Epithelial cell of proximal tubule (primary cell): ENCODE measurements at regions not wholly inside any gene's neighbourhood (a gene's known extent, or its start where the extent isn't known, plus 50 kb on each side); places are given as distances from the start of the nearest gene placed in this dataset.

Experiments
- DNase-seq: peaks from one replicate; pipeline ENCODE4 v3.0.0-alpha.2; 2011; ENCODE audit warnings: low read depth
- H3K4me3 ChIP-seq: 2 replicates; pipeline ENCODE4 v1.5.1; 2011; ENCODE audit warnings: low read depth, mild to moderate bottlenecking, low read length
- TF ChIP-seq, protein P1 (sequence below): conservative IDR thresholded peaks from 2 replicates; pipeline ENCODE4 v1.5.1; 2012; ENCODE audit warnings: low read depth, mild to moderate bottlenecking, low read length

DNA sequence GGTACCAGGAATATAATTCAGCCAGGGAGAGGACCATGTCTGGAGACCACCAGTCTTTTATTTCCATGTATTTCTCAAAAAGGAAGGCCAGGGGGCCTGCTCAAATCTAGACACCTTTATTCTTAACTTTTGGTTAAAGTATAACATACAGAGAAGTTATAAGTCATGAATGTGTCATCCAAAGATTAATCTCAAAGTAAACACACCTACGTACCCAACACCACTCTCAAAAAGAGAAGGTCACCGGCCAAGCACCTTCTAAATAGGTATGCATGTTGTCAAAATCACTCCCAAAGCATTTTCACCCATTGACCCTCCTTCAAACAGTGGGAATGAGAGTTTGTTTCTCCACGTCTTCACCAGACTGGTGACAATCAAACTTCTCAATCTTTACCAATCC is 60.0 kb upstream of the FZD10 start:
- TF ChIP-seq, protein P1, sequence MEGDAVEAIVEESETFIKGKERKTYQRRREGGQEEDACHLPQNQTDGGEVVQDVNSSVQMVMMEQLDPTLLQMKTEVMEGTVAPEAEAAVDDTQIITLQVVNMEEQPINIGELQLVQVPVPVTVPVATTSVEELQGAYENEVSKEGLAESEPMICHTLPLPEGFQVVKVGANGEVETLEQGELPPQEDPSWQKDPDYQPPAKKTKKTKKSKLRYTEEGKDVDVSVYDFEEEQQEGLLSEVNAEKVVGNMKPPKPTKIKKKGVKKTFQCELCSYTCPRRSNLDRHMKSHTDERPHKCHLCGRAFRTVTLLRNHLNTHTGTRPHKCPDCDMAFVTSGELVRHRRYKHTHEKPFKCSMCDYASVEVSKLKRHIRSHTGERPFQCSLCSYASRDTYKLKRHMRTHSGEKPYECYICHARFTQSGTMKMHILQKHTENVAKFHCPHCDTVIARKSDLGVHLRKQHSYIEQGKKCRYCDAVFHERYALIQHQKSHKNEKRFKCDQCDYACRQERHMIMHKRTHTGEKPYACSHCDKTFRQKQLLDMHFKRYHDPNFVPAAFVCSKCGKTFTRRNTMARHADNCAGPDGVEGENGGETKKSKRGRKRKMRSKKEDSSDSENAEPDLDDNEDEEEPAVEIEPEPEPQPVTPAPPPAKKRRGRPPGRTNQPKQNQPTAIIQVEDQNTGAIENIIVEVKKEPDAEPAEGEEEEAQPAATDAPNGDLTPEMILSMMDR: no peak
- no peak overlapping the region for H3K4me3 ChIP-seq

DNA sequence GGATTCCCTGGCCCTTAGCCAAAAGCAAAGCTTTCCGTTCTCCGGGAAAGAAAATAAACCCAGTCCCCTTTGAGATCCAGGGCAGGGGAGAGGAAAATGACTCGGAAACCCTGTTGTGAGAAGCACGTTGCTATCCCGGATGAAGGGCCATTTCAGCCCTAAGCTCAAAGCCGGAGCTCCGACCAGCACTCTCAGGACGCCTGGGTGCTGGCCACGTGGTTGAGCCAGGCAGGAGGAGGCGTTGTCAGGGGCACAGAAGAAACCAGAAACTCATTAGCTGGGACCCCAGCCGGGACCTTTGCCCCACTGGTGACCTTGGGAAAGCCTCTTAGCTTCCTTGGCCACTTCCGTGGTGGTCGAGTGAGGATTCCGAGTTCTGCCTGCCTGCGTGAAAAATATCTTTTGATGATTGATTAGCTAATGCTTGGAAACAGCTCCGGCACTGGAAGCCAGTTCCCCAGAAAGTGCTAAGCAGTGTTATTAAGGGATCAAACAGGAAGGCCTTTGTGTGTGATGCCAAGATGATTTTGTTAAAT is 57.6 kb upstream of the FZD10 start:
- no peak for DNase-seq
- TF ChIP-seq, protein P1: no peak
- no peak overlapping the region for H3K4me3 ChIP-seq

More for the DNA sequence above, 60.0 kb upstream of the FZD10 start:
- DNase-seq: no peak

DNA sequence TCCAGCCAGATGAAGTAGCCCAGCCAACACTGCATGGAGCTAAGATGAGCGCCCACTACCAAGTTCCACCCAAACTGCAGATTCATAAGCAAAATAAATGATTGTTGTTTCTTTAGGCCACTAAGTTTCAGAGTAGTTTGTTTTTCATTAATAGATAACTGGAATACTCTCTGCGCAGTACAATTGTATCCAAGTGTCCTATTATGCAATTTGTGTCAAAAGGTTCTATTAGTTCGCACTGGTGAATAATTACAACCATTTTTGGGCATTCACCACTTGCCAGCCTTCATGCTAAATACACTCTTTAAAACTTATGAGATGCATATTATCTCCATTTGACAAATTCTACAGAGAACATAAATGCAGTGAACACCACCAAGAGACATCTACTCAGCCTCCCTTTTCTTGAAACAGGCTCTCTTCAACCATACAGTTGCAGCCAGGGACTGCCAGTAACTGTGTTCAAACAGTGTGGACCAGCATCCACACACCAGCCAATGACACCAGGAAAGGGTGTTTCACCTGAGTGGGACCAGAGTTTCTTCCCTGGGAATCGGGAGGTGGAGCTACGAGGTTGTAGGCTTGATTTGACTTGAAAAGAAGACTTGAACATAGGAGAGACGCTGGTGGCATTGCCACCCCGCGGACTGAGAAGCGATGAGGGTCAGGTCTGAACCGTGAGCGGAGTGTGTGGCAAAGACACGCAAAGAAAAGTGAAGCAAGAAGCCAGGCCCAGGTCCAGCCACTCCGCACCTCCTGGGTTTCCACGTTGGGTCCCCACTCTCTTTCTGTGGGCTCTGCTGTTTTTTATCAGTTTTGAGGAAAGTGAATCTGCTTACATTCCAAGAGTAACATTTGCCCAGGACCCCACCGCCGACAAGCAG is 53.0 kb upstream of the FZD10 start:
- no peak for DNase-seq
- H3K4me3 ChIP-seq: no peak overlapping the region
- TF ChIP-seq, protein P1: no peak

DNA sequence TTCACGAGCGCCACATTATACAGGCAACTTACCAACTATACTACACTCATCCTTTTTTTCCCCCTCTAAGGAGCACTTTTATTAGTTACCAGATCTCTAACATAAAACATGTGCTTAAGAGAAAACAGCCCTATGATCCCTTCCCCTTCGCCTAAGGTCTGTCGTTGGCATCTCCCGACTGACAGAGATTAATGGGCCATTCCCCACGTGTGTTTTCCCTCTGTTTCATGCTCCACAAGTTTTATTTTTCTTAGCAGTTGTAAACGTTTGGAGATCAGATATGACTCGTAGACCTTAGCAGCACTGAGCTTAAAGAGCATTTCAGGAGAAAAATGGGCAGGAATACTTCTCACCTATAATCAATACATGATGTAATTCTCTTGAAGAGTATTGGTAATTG is 51.4 kb upstream of the FZD10 start:
- TF ChIP-seq, protein P1: no peak
- no peak for DNase-seq

DNA sequence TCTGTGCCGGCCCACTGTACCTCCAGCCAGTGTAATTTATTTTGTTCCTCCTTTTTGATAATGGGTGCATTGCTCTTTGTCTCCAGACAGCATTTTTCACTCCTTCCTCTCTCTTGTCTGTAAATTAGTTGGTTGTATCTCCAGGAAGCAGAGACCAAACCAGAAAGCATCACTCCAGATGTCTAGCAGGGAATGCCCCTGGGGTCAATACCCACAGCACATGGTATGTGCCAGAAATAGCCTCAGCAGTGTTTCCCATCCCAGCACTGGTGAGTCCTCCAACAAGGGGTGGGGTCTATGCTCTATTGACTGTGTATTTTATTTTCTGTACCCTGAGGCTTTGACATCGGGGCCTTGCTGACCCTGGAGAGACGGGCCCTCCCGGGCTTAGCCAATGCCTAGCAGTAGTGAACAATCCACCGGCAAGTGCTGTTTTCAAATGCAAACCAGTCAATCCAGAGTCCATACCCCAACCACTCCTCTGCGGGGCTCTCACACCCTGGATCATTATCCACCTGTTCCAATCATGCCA is 50.2 kb upstream of the FZD10 start:
- H3K4me3 ChIP-seq: no peak overlapping the region
- TF ChIP-seq, protein P1: no peak
- no peak for DNase-seq

More for the DNA sequence above, 51.4 kb upstream of the FZD10 start:
- H3K4me3 ChIP-seq: no peak overlapping the region
